ENCODE measurements at regions not wholly inside any gene's neighbourhood (a gene's known extent, or its start where the extent isn't known, plus 50 kb on each side); places are given as distances from the start of the nearest gene placed in this dataset.

- FAIRE-seq, result no peak
- CTCF ChIA-PET, result no interaction called here
Observed at GRCh38 chr5:156174225-156174624, 152.7 kb upstream of the SGCD start.

DNA sequence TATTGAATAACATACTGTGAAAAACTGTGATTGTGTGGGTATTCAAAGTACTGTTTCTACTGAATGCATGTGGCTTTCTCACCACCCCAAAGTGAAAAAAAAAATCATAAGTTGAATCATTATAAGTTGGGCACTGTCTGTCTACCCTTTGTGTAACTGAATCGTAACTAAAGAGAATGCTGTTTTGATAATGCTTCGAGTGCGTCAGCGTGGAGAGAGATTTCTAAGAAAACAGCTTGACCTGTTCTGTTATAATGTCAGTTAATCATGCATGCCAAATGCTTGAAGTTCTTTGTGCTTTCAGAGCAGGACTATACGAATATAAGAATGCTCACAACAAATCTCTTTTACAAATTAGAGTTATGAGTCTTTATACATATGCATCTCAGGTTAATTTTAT, 148.8 kb upstream of the SGCD start:
- peak; percentile 7 for FAIRE-seq
- Histone ChIP-seq H3K9me3 (peaks cover 28% of the 10 kb centered on the region), H3K4me3 (no peak overlapping the region), H3K27ac (peak overlapping the region in 1 of 2 experiments; percentile 70; a peak in 3 of 6 replicates), H3K4me2 (no peak overlapping the region), H3K4me1 (peaks cover 26% of the 10 kb centered on the region)
- WGBS (ENCODE audit: missing lambda C conversion rate), result 85% methylated on average over 5 of the region's 5 CpGs
- TF ChIP-seq E2F6 (IDR thresholded peaks at IDR 0.05; ENCODE audit: borderline replicate concordance, low read depth), result no peak
- TF ChIP-seq ZC3H11A (IDR thresholded peaks at IDR 0.05), result no peak
- no peak for TF ChIP-seq HDAC2 (IDR thresholded peaks at IDR 0.05)
- no peak for TF ChIP-seq ESRRA (IDR thresholded peaks at IDR 0.05; ENCODE audit: borderline replicate concordance, low read length)
- no peak for TF ChIP-seq TP53 (CRISPR knock-in tag; IDR thresholded peaks at IDR 0.05)
- no peak for TF ChIP-seq FOSB (CRISPR knock-in tag; IDR thresholded peaks at IDR 0.05)
- no peak for TF ChIP-seq ZSCAN20 (CRISPR knock-in tag; IDR thresholded peaks at IDR 0.05)
- TF ChIP-seq HOXA7 (CRISPR knock-in tag; IDR thresholded peaks at IDR 0.05), result no peak
- no peak for TF ChIP-seq CHD2 (IDR thresholded peaks at IDR 0.05; ENCODE audit: low read length, partially characterized antibody)
- TF ChIP-seq SREBF2 (IDR thresholded peaks at IDR 0.05), result no peak
- TF ChIP-seq EP300 (IDR thresholded peaks at IDR 0.05), result no peak
- TF ChIP-seq, protein P1, sequence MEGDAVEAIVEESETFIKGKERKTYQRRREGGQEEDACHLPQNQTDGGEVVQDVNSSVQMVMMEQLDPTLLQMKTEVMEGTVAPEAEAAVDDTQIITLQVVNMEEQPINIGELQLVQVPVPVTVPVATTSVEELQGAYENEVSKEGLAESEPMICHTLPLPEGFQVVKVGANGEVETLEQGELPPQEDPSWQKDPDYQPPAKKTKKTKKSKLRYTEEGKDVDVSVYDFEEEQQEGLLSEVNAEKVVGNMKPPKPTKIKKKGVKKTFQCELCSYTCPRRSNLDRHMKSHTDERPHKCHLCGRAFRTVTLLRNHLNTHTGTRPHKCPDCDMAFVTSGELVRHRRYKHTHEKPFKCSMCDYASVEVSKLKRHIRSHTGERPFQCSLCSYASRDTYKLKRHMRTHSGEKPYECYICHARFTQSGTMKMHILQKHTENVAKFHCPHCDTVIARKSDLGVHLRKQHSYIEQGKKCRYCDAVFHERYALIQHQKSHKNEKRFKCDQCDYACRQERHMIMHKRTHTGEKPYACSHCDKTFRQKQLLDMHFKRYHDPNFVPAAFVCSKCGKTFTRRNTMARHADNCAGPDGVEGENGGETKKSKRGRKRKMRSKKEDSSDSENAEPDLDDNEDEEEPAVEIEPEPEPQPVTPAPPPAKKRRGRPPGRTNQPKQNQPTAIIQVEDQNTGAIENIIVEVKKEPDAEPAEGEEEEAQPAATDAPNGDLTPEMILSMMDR (IDR thresholded peaks at IDR 0.05), result no peak
- TF ChIP-seq CEBPB (IDR thresholded peaks at IDR 0.05), result no peak
- no peak for TF ChIP-seq POLR2A (IDR thresholded peaks at IDR 0.05; ENCODE audit: low read length)
- no peak for TF ChIP-seq JUNB (IDR thresholded peaks at IDR 0.05)
- no peak for TF ChIP-seq MAZ (IDR thresholded peaks at IDR 0.05; ENCODE audit: borderline replicate concordance, low read depth, low read length)
- DNase-seq (ENCODE audit: low read depth in 1 of 2, low spot score in 1 of 2), result no peak
- ChIA-PET CTCF (no interaction called here), POLR2A (no interaction called here)
- ATAC-seq, result no peak

More at GRCh38 chr5:156174225-156174624, 152.7 kb upstream of the SGCD start:
- Histone ChIP-seq H3K4me3 (no peak overlapping the region), H3K4me2 (no peak overlapping the region), H3K9me3 (peaks cover 7% of the 10 kb centered on the region; the same call in 1 of the 3 replicates), H3K27ac (peak overlapping the region in 1 of 2 experiments; percentile 66; a peak in 3 of 6 replicates), H3K4me1 (peaks cover 4% of the 10 kb centered on the region; the same call in 1 of the 3 replicates)
- WGBS (ENCODE audit: missing lambda C conversion rate), result 79% methylated on average over 2 of the region's 2 CpGs
- TF ChIP-seq ZNF302 (CRISPR knock-in tag; IDR thresholded peaks at IDR 0.05) (no peak), E2F6 (IDR thresholded peaks at IDR 0.05; ENCODE audit: borderline replicate concordance, low read depth) (no peak), KDM1A (IDR thresholded peaks at IDR 0.05; ENCODE audit: low read depth) (no peak), POLR2AphosphoS2 (conservative IDR thresholded peaks at IDR 0.05; ENCODE audit: low read length) (no peak), FOSB (CRISPR knock-in tag; IDR thresholded peaks at IDR 0.05) (no peak), RCOR1 (IDR thresholded peaks at IDR 0.05; ENCODE audit: low read depth, low read length) (no peak), MAZ (IDR thresholded peaks at IDR 0.05; ENCODE audit: borderline replicate concordance, low read depth, low read length) (no peak), PHF8 (IDR thresholded peaks at IDR 0.05; ENCODE audit: borderline replicate concordance, low read depth) (no peak), CBX8 (IDR thresholded peaks at IDR 0.05) (no peak), CBX2 (IDR thresholded peaks at IDR 0.05; ENCODE audit: borderline replicate concordance, low read depth) (no peak), RARB (CRISPR knock-in tag; IDR thresholded peaks at IDR 0.05) (no peak), EHF (CRISPR knock-in tag; IDR thresholded peaks at IDR 0.05) (no peak), CEBPB (IDR thresholded peaks at IDR 0.05) (no peak)
- TF ChIP-seq, protein P2, sequence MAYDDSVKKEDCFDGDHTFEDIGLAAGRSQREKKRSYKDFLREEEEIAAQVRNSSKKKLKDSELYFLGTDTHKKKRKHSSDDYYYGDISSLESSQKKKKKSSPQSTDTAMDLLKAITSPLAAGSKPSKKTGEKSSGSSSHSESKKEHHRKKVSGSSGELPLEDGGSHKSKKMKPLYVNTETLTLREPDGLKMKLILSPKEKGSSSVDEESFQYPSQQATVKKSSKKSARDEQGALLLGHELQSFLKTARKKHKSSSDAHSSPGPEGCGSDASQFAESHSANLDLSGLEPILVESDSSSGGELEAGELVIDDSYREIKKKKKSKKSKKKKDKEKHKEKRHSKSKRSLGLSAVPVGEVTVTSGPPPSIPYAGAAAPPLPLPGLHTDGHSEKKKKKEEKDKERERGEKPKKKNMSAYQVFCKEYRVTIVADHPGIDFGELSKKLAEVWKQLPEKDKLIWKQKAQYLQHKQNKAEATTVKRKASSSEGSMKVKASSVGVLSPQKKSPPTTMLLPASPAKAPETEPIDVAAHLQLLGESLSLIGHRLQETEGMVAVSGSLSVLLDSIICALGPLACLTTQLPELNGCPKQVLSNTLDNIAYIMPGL (CRISPR knock-in tag; IDR thresholded peaks at IDR 0.05; ENCODE audit: borderline replicate concordance), result no peak
- TF ChIP-seq, protein P3, sequence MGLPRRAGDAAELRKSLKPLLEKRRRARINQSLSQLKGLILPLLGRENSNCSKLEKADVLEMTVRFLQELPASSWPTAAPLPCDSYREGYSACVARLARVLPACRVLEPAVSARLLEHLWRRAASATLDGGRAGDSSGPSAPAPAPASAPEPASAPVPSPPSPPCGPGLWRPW (IDR thresholded peaks at IDR 0.05), result no peak
- no peak for ATAC-seq
- POLR2A ChIA-PET, result no interaction called here
- no peak for DNase-seq (ENCODE audit: low read depth in 1 of 2, low spot score in 1 of 2)

Measured in A549 (cell line).